ENCODE measurements at regions not wholly inside any gene's neighbourhood (a gene's known extent, or its start where the extent isn't known, plus 50 kb on each side); places are given as distances from the start of the nearest gene placed in this dataset.

- H4K8ac ChIP-seq (ENCODE audit: low read depth, low read length) = no peak overlapping the region
- H2BK12ac ChIP-seq (ENCODE audit: low read length) = no peak overlapping the region
- H3K9me3 ChIP-seq (replicated peaks in 1 of 2; ENCODE audit: control insufficient read depth in 2 of 2, insufficient read depth in 1 of 2, low read depth in 1 of 2, low read length in 2 of 2) = no peaks in the 10 kb centered on the region
- DNase-seq (ENCODE audit: low spot score) = no peak
- no peak overlapping the region for H3K14ac ChIP-seq (ENCODE audit: low read length)
- H3K4me2 ChIP-seq (ENCODE audit: insufficient read depth, low read length, poor library complexity, severe bottlenecking) = no peak overlapping the region
- no peaks in the 10 kb centered on the region for H3K36me3 ChIP-seq (replicated peaks in 1 of 2; ENCODE audit: control insufficient read depth in 2 of 2, insufficient read depth in 2 of 2, low read length in 2 of 2)
- H2AFZ ChIP-seq (ENCODE audit: low read length) = no peak overlapping the region
- no peak overlapping the region for H3K4me3 ChIP-seq (ENCODE audit: low read length in 2 of 2)
- H3K18ac ChIP-seq (ENCODE audit: low read length) = no peak overlapping the region
- no CpG with 5 or more reads among the region's 8 CpGs for WGBS, 2 donors (ENCODE audit: extremely low coverage in 2 of 2, insufficient read length in 2 of 2, insufficient replicate concordance in 1 of 2)
- H2BK15ac ChIP-seq (ENCODE audit: low read length) = no peak overlapping the region
- no peaks in the 10 kb centered on the region for H3K79me1 ChIP-seq (ENCODE audit: low read depth, low read length)
- no peak overlapping the region for H3K23ac ChIP-seq (ENCODE audit: low read depth, low read length, poor library complexity)
- H3K27ac ChIP-seq (replicated peaks; ENCODE audit: low read length) = no peak overlapping the region
- no peak overlapping the region for H4K91ac ChIP-seq (ENCODE audit: low read depth, low read length, poor library complexity)
- no peak overlapping the region for H3K9ac ChIP-seq (ENCODE audit: low read depth, low read length, poor library complexity)
- no peak overlapping the region for H2BK5ac ChIP-seq (ENCODE audit: low read length)
- peaks cover 0 to 3% of the 10 kb centered on the region in 2 donors for H3K4me1 ChIP-seq (ENCODE audit: control insufficient read depth in 2 of 2, insufficient read depth in 1 of 2, low read depth in 1 of 2, low read length in 2 of 2)
- no peaks in the 10 kb centered on the region for H3K27me3 ChIP-seq (ENCODE audit: control insufficient read depth in 3 of 3, insufficient read depth in 3 of 3, low read depth in 1 of 3, low read length in 3 of 3)
- H2BK120ac ChIP-seq (ENCODE audit: low read depth, low read length) = no peak overlapping the region
- H3K4ac ChIP-seq (ENCODE audit: low read length) = no peak overlapping the region
- no peak overlapping the region for H2AK5ac ChIP-seq (ENCODE audit: low read depth, low read length)
These were observed 246.1 kb downstream of the UQCRFS1 start for GRCh38 chr19:28966737-28967399.

GRCh38 chr19:28964500-28964899 lies 248.5 kb downstream of the UQCRFS1 start:
- Histone ChIP-seq H2AFZ (ENCODE audit: low read length) (no peak overlapping the region), H4K8ac (ENCODE audit: low read depth, low read length) (no peak overlapping the region), H3K27me3 (ENCODE audit: control insufficient read depth in 3 of 3, insufficient read depth in 3 of 3, low read depth in 1 of 3, low read length in 3 of 3) (no peaks in the 10 kb centered on the region), H2AK5ac (ENCODE audit: low read depth, low read length) (no peak overlapping the region), H3K4ac (ENCODE audit: low read length) (no peak overlapping the region), H3K9ac (ENCODE audit: low read depth, low read length, poor library complexity) (no peak overlapping the region), H3K27ac (replicated peaks; ENCODE audit: low read length) (no peak overlapping the region), H3K18ac (ENCODE audit: low read length) (no peak overlapping the region), H3K36me3 (replicated peaks in 1 of 2; ENCODE audit: control insufficient read depth in 2 of 2, insufficient read depth in 2 of 2, low read length in 2 of 2) (no peaks in the 10 kb centered on the region), H3K79me1 (ENCODE audit: low read depth, low read length) (no peaks in the 10 kb centered on the region), H2BK5ac (ENCODE audit: low read length) (no peak overlapping the region), H3K4me2 (ENCODE audit: insufficient read depth, low read length, poor library complexity, severe bottlenecking) (no peak overlapping the region), H3K4me3 (ENCODE audit: low read length in 2 of 2) (no peak overlapping the region), H2BK15ac (ENCODE audit: low read length) (no peak overlapping the region), H3K9me3 (replicated peaks in 1 of 2; ENCODE audit: control insufficient read depth in 2 of 2, insufficient read depth in 1 of 2, low read depth in 1 of 2, low read length in 2 of 2) (no peaks in the 10 kb centered on the region), H3K14ac (ENCODE audit: low read length) (no peak overlapping the region), H3K23ac (ENCODE audit: low read depth, low read length, poor library complexity) (no peak overlapping the region), H2BK120ac (ENCODE audit: low read depth, low read length) (no peak overlapping the region), H4K91ac (ENCODE audit: low read depth, low read length, poor library complexity) (no peak overlapping the region), H2BK12ac (ENCODE audit: low read length) (no peak overlapping the region), H3K4me1 (ENCODE audit: control insufficient read depth in 2 of 2, insufficient read depth in 1 of 2, low read depth in 1 of 2, low read length in 2 of 2) (peaks cover 0 to 3% of the 10 kb centered on the region in 2 donors)
- no CpG with 5 or more reads among the region's 2 CpGs for WGBS, 2 donors (ENCODE audit: extremely low coverage in 2 of 2, insufficient read length in 2 of 2, insufficient replicate concordance in 1 of 2)
- no peak for DNase-seq (ENCODE audit: low spot score)

DNA sequence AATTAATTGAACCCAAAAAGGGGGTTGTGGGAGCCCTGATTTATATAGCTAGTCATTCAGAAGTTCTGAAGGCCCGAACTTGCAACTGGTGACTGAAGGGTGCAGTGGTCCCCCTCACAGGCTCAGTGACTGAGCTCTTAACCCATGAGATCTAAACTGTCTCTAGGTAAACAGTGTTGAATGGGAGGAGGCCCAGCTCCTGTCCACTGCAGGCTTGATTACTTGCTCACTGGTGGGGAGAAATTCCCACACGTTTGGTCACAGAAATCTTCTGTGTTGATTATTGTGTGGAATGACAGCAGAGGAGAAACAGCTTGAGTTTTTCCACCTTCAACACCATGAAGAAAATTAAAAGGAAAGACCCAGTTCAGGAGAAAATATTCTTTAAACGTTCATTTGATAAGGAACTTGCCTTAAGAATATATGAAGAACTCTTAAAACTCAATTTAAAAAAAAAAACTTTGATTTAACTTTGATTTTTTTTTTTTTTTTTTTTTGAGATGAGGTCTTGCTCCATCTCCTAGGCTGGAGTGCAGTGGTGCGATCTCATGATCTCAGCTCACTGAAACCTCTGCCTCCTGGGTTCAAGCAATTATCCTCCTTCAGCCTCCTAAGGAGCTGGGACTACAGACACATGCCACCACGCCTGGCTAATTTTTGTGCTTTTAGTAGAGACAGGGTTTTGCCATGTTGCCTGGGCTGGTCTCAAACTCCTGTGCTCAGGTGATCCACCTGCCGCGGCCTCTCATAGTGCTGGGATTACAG lies 249.3 kb downstream of the UQCRFS1 start:
- no peak for DNase-seq (ENCODE audit: low spot score)

GRCh38 chr19:28961772-28962500 lies 251.0 kb downstream of the UQCRFS1 start:
- Histone ChIP-seq H2BK5ac (ENCODE audit: low read length) (no peak overlapping the region), H2BK15ac (ENCODE audit: low read length) (no peak overlapping the region), H4K91ac (ENCODE audit: low read depth, low read length, poor library complexity) (no peak overlapping the region), H3K27me3 (ENCODE audit: control insufficient read depth in 3 of 3, insufficient read depth in 3 of 3, low read depth in 1 of 3, low read length in 3 of 3) (no peaks in the 10 kb centered on the region), H2AK5ac (ENCODE audit: low read depth, low read length) (no peak overlapping the region), H3K14ac (ENCODE audit: low read length) (no peak overlapping the region), H3K9me3 (replicated peaks in 1 of 2; ENCODE audit: control insufficient read depth in 2 of 2, insufficient read depth in 1 of 2, low read depth in 1 of 2, low read length in 2 of 2) (no peaks in the 10 kb centered on the region), H3K27ac (replicated peaks; ENCODE audit: low read length) (no peak overlapping the region), H3K79me1 (ENCODE audit: low read depth, low read length) (no peaks in the 10 kb centered on the region), H2BK120ac (ENCODE audit: low read depth, low read length) (no peak overlapping the region), H3K4me2 (ENCODE audit: insufficient read depth, low read length, poor library complexity, severe bottlenecking) (no peak overlapping the region), H3K23ac (ENCODE audit: low read depth, low read length, poor library complexity) (no peak overlapping the region), H3K36me3 (replicated peaks in 1 of 2; ENCODE audit: control insufficient read depth in 2 of 2, insufficient read depth in 2 of 2, low read length in 2 of 2) (no peaks in the 10 kb centered on the region), H3K4ac (ENCODE audit: low read length) (no peak overlapping the region), H4K8ac (ENCODE audit: low read depth, low read length) (no peak overlapping the region), H3K4me1 (ENCODE audit: control insufficient read depth in 2 of 2, insufficient read depth in 1 of 2, low read depth in 1 of 2, low read length in 2 of 2) (peaks cover 0 to 3% of the 10 kb centered on the region in 2 donors), H3K4me3 (ENCODE audit: low read length in 2 of 2) (no peak overlapping the region), H3K9ac (ENCODE audit: low read depth, low read length, poor library complexity) (no peak overlapping the region), H2AFZ (ENCODE audit: low read length) (no peak overlapping the region), H2BK12ac (ENCODE audit: low read length) (no peak overlapping the region), H3K18ac (ENCODE audit: low read length) (no peak overlapping the region)
- no peak for DNase-seq (ENCODE audit: low spot score)
- no CpG with 5 or more reads among the region's 1 CpG for WGBS, 2 donors (ENCODE audit: extremely low coverage in 2 of 2, insufficient read length in 2 of 2, insufficient replicate concordance in 1 of 2)

More for the DNA sequence above, 249.3 kb downstream of the UQCRFS1 start:
- no peak overlapping the region for H3K4me3 ChIP-seq (ENCODE audit: low read length in 2 of 2)
- H2BK120ac ChIP-seq (ENCODE audit: low read depth, low read length) = no peak overlapping the region
- no peaks in the 10 kb centered on the region for H3K36me3 ChIP-seq (replicated peaks in 1 of 2; ENCODE audit: control insufficient read depth in 2 of 2, insufficient read depth in 2 of 2, low read length in 2 of 2)
- H3K18ac ChIP-seq (ENCODE audit: low read length) = no peak overlapping the region
- H3K9ac ChIP-seq (ENCODE audit: low read depth, low read length, poor library complexity) = no peak overlapping the region
- no peak overlapping the region for H4K91ac ChIP-seq (ENCODE audit: low read depth, low read length, poor library complexity)
- H3K9me3 ChIP-seq (replicated peaks in 1 of 2; ENCODE audit: control insufficient read depth in 2 of 2, insufficient read depth in 1 of 2, low read depth in 1 of 2, low read length in 2 of 2) = no peaks in the 10 kb centered on the region
- H2AFZ ChIP-seq (ENCODE audit: low read length) = no peak overlapping the region
- no peak overlapping the region for H2AK5ac ChIP-seq (ENCODE audit: low read depth, low read length)
- no peak overlapping the region for H2BK5ac ChIP-seq (ENCODE audit: low read length)
- no peak overlapping the region for H2BK12ac ChIP-seq (ENCODE audit: low read length)
- no peak overlapping the region for H3K14ac ChIP-seq (ENCODE audit: low read length)
- H3K4ac ChIP-seq (ENCODE audit: low read length) = no peak overlapping the region
- no peak overlapping the region for H3K27ac ChIP-seq (replicated peaks; ENCODE audit: low read length)
- no peak overlapping the region for H4K8ac ChIP-seq (ENCODE audit: low read depth, low read length)
- H3K27me3 ChIP-seq (ENCODE audit: control insufficient read depth in 3 of 3, insufficient read depth in 3 of 3, low read depth in 1 of 3, low read length in 3 of 3) = no peaks in the 10 kb centered on the region
- H3K4me1 ChIP-seq (ENCODE audit: control insufficient read depth in 2 of 2, insufficient read depth in 1 of 2, low read depth in 1 of 2, low read length in 2 of 2) = peaks cover 0 to 3% of the 10 kb centered on the region in 2 donors
- no CpG with 5 or more reads among the region's 7 CpGs for WGBS, 2 donors (ENCODE audit: extremely low coverage in 2 of 2, insufficient read length in 2 of 2, insufficient replicate concordance in 1 of 2)
- no peak overlapping the region for H3K23ac ChIP-seq (ENCODE audit: low read depth, low read length, poor library complexity)
- H3K4me2 ChIP-seq (ENCODE audit: insufficient read depth, low read length, poor library complexity, severe bottlenecking) = no peak overlapping the region
- no peak overlapping the region for H2BK15ac ChIP-seq (ENCODE audit: low read length)
- no peaks in the 10 kb centered on the region for H3K79me1 ChIP-seq (ENCODE audit: low read depth, low read length)

All from neuronal stem cell (in vitro differentiated cells).